Spinal cord (tissue), 9 donors: ENCODE measurements at regions not wholly inside any gene's neighbourhood (a gene's known extent, or its start where the extent isn't known, plus 50 kb on each side); places are given as distances from the start of the nearest gene placed in this dataset.
A peak's percentile ranks its signal among the peaks of the same experiment; 100 is the strongest.

Experiments used
- DNase-seq, 6 donors: peaks; one replicate each; pipeline versions ENCODE4 v3.0.0 to v3.0.0-alpha.2; 2013 to 2015; ENCODE audit warnings: low spot score in 6 of 6, low read depth in 4 of 6
- H3K27ac ChIP-seq: one replicate; pipeline ENCODE4 v1.5.1; 2013; ENCODE audit warnings: low read depth, low read length, control low read depth
- H3K27me3 ChIP-seq: one replicate; pipeline ENCODE4 v1.6.1; 2013; ENCODE audit warnings: low read length; ENCODE audit not compliant: control insufficient read depth, insufficient read depth
- H3K36me3 ChIP-seq: one replicate; pipeline ENCODE4 v1.6.1; 2013; ENCODE audit warnings: low read length; ENCODE audit not compliant: control insufficient read depth, insufficient read depth
- H3K4me1 ChIP-seq: one replicate; pipeline ENCODE4 v1.6.1; 2013; ENCODE audit warnings: low read length; ENCODE audit not compliant: control insufficient read depth, insufficient read depth
- H3K4me3 ChIP-seq: one replicate; pipeline ENCODE4 v1.5.1; 2013; ENCODE audit warnings: low read depth, low read length, control low read depth
- H3K9me3 ChIP-seq: one replicate; pipeline ENCODE4 v1.6.1; 2013; ENCODE audit warnings: low read length; ENCODE audit not compliant: control insufficient read depth, insufficient read depth
- WGBS: methylation state at CpG from one replicate; pipeline ENCODE4 v1.1.5; 2013; ENCODE audit warnings: missing lambda C conversion rate; ENCODE audit not compliant: insufficient coverage; 5-methylcytosine and 5-hydroxymethylcytosine counted together
- donor health status: healthy.

DNA sequence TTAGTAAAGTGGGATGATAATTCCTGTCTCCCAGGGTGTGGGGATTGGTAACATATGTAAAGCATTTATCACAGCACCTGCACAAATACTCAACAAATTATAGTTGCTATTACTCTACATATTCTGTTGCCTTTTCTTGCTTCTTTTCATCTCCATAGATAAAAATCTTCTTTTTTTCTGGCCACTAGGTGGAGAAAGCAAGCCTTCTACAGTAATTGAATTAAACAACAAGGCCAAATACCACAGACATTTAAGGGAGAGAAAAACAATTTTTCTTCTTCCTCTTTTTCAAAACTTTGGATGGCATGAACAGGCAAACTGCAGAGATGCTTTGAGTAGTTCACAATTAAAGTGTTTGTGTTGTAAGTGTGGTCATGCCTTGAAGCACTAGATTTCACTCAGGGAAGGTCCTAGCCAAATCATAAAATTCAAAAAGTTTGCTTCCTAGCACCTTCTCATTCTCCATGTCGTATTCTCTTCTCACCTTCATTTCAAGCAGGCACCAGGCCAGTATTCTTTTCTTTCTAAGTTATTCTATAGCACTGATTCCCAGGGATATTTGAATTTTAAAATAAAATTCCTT lies 493.4 kb upstream of the TGFBR2 start:
- H3K4me3 ChIP-seq: no peak overlapping the region
- H3K27ac ChIP-seq: no peak overlapping the region
- H3K9me3 ChIP-seq: no peaks in the 10 kb centered on the region
- H3K4me1 ChIP-seq: no peaks in the 10 kb centered on the region
- no peaks in the 10 kb centered on the region for H3K27me3 ChIP-seq
- peak; percentile 36 to 90 (median 42) for DNase-seq
- H3K36me3 ChIP-seq: no peaks in the 10 kb centered on the region
- no CpG with 5 or more reads among the region's 1 CpG for WGBS

DNA sequence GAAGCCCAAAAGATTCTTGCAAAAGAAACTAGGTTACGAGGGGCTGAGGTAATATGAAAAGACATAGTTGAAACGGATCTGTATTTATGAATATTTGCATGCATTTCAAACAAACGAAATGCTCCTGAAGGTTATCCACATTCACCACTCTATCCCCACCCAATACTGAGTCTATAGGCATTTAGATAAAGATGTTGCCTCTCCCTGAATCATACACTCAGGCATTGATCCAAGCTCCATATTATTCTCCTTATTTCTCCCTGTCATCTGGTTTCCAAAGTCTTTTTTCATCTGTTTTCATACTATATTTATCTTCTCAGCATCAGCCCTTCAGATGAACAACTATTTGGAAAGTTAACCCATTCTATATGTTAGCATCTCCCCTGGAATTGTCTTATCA lies 492.5 kb upstream of the TGFBR2 start:
- H3K4me3 ChIP-seq: no peak overlapping the region
- H3K27ac ChIP-seq: no peak overlapping the region
- 100% methylated on average over 1 of the region's 3 CpGs for WGBS
- no peaks in the 10 kb centered on the region for H3K27me3 ChIP-seq
- no peak for DNase-seq
- no peaks in the 10 kb centered on the region for H3K9me3 ChIP-seq
- no peaks in the 10 kb centered on the region for H3K4me1 ChIP-seq
- no peaks in the 10 kb centered on the region for H3K36me3 ChIP-seq

DNA sequence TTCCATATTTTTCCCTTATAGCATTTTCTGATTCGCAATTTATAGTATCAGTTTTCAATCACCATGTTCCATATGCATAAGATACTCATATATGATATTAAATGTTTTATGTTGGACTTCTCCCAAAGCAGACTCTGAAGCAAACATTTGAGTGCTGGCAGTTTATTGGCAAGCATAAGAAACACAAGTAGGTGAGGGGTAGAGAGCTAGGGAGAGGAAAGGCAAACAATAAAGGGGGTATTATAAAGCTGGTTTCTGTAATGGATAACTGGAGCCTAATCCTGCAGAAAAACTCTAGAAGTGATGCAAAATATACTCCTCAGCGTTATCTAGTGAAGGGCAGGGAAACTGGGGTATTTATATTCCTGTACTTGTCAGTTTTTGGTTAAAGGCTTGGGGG lies 491.5 kb upstream of the TGFBR2 start:
- DNase-seq: no peak
- Histone ChIP-seq H3K27me3 (no peaks in the 10 kb centered on the region), H3K27ac (no peak overlapping the region), H3K9me3 (no peaks in the 10 kb centered on the region), H3K4me3 (no peak overlapping the region), H3K36me3 (no peaks in the 10 kb centered on the region), H3K4me1 (no peaks in the 10 kb centered on the region)
- WGBS: 63% methylated on average over 1 of the region's 2 CpGs

DNA sequence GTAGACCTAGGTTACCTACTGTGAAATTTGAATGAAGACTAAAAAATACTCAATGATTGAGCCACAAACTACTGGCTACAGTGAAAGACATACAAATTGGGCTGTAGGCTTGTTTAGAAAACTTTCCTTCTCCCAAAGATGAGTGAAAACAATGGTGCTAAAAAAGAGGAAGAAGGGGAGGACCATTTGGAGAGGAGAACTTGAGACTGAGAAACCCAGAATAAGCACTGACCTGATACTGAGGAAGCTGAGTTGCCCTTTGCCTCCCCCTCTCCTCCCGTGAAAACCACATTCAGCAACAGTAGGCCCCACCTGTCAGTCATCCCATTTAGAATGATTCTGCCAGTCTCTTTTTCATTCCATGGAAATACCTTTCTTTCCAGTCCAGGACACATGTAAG lies 484.0 kb upstream of the TGFBR2 start:
- H3K27ac ChIP-seq: no peak overlapping the region
- no peaks in the 10 kb centered on the region for H3K36me3 ChIP-seq
- H3K27me3 ChIP-seq: no peaks in the 10 kb centered on the region
- no peak overlapping the region for H3K4me3 ChIP-seq
- WGBS: no CpG with 5 or more reads among the region's 1 CpG
- H3K9me3 ChIP-seq: no peaks in the 10 kb centered on the region
- no peaks in the 10 kb centered on the region for H3K4me1 ChIP-seq
- no peak for DNase-seq

DNA sequence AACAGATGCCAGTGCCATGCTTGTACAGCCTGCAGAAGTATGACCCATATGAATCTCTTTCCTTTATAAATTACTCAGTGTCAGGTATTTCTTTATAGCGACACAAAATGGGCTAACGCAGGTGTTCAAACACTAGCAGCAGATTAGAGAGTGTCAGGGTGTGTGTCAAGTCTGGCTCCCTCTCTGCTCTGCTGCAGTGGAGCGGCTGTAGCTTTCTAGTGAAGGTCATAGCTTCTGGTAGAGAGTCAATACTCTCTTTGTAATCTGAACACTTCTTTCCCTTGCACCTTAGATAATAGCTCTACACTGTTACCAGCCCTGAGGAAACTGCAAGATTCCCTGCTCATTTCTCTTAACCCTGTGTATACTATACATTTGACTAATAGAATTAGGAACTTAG lies 483.2 kb upstream of the TGFBR2 start:
- Histone ChIP-seq H3K4me3 (no peak overlapping the region), H3K27me3 (no peaks in the 10 kb centered on the region), H3K27ac (no peak overlapping the region), H3K36me3 (no peaks in the 10 kb centered on the region), H3K9me3 (no peaks in the 10 kb centered on the region), H3K4me1 (no peaks in the 10 kb centered on the region)
- DNase-seq: no peak
- WGBS: no CpG with 5 or more reads among the region's 3 CpGs

DNA sequence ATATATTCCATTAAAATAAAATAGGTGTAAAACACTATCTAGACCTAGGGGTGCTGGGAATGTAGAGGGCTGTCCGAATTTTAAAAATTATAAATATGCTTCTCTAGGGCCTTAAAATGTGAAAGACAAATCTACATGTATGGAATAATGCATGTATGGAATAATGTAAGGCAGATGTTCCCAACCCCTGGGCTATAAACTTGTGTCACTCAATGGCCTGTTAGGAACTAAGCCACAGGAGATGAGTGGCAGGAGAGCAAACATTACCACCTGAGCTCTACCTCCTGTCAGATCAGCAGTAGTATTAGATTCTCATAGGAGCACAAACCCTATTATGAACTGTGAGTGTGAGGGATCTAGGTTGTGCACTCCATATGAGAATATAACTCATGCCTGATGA lies 482.6 kb upstream of the TGFBR2 start:
- no peaks in the 10 kb centered on the region for H3K9me3 ChIP-seq
- no peak for DNase-seq
- H3K27me3 ChIP-seq: no peaks in the 10 kb centered on the region
- no peaks in the 10 kb centered on the region for H3K4me1 ChIP-seq
- no CpG with 5 or more reads among the region's 1 CpG for WGBS
- no peaks in the 10 kb centered on the region for H3K36me3 ChIP-seq
- no peak overlapping the region for H3K4me3 ChIP-seq
- H3K27ac ChIP-seq: no peak overlapping the region

DNA sequence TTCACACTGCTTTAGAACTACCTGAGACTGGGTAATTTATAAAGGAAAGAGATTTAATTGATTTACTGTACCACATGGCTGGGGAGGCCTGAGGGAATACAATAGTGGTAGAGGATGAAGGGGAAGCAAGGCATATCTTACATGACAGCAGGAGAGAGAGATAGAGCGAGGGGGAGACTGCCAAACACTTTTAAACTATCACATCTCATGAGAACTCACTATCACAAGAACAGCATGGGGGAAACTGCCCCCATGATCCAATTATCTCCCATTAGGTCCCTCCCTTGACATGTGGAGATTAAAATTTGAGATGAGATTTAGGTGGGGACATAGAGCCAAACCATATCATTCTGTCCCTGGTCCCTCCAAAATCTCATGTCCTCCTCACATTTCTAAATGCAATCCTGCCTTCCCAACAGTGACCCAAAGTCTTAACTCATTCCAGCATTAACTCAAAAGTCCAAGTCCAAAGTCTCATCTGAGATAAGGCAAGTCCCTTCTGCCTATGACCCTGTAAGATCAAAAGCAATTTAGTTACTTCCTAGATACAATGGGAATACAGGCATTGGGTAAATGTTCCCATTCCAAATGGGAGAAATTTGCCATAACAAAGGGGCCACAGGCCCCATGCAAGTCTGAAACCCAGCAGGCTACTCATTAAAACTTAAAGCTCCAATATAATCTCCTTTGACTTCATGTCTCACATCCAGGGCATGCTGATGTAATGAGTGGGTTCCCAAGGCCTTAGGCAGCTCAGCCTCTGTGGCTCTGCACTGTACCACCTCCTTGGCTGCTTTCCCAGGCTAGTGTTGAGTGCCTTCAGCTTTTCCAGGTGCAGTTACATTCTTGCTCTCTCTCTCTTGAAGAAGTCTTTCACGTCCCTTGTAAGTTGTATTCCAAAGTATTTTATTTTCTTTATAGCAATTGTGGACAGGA lies 481.7 kb upstream of the TGFBR2 start:
- no peak overlapping the region for H3K27ac ChIP-seq
- no peaks in the 10 kb centered on the region for H3K4me1 ChIP-seq
- no peaks in the 10 kb centered on the region for H3K27me3 ChIP-seq
- no peaks in the 10 kb centered on the region for H3K36me3 ChIP-seq
- no peak overlapping the region for H3K4me3 ChIP-seq
- H3K9me3 ChIP-seq: no peaks in the 10 kb centered on the region
- no CpG with 5 or more reads among the region's 2 CpGs for WGBS
- DNase-seq: no peak

DNA sequence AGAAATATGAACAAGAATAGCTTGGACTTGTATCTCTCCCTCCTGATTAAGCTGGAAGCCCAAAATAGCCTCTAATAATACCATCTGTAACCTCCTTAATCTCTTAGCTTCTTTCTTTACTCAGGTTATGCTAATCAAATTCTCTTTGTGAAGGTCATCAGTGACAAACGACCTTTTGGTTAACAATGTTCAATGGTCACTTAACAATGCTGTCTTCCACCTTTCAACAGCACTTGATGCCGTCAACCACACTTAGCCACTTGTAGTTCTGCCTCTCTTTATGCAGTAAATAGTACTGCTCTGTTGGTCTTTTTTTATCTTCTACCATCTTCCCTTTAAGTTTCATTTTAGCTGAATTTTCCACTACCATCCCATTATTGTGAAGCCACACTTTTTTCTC lies 476.6 kb upstream of the TGFBR2 start:
- H3K9me3 ChIP-seq: no peaks in the 10 kb centered on the region
- WGBS: 81% methylated on average over 2 of the region's 2 CpGs

DNA sequence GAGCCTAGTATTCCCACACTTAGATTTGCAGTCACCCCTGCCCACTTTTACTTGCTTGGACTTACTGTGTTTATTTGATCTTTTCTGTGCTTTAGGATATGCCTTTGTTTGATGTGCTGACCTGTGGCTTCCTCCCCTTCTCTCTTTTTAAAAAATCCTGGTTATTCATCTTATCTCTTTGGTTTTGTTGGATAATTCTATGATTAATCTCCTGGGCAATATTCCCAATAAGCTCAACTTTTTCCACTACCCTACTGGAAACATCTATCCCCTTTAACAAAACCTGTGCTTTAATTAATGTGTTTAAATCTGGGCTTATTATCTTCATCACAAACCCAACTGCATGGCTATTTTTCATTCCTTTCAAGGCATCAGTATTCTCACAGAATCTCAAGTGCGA lies 476.0 kb upstream of the TGFBR2 start:
- Histone ChIP-seq H3K36me3 (no peaks in the 10 kb centered on the region), H3K4me3 (no peak overlapping the region), H3K27ac (no peak overlapping the region), H3K9me3 (no peaks in the 10 kb centered on the region), H3K27me3 (no peaks in the 10 kb centered on the region), H3K4me1 (no peaks in the 10 kb centered on the region)
- 92% methylated on average over 1 of the region's 1 CpG for WGBS
- DNase-seq: no peak

More for the DNA sequence above, 476.6 kb upstream of the TGFBR2 start:
- no peaks in the 10 kb centered on the region for H3K4me1 ChIP-seq
- H3K36me3 ChIP-seq: no peaks in the 10 kb centered on the region
- H3K4me3 ChIP-seq: no peak overlapping the region
- no peak for DNase-seq
- no peaks in the 10 kb centered on the region for H3K27me3 ChIP-seq
- H3K27ac ChIP-seq: no peak overlapping the region

DNA sequence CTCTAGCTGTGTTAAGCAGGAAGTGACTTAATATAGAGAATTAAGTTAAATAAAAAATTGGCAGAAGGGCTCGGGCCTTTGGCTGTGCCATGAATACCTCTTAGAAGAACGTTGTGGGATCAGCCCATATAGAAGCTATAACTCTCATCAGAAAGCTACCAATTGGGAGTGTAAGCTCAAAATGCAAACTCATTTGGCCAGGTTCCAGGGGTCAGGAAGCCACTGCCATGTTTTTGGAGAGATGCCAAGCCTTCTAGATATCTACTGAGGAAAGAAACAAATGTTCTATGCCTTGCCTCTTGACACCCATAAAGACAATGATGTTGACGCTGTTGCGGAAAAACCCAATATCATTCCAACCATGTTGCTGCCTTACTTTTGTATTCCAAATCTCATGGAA lies 475.2 kb upstream of the TGFBR2 start:
- Histone ChIP-seq H3K36me3 (no peaks in the 10 kb centered on the region), H3K4me1 (no peaks in the 10 kb centered on the region), H3K4me3 (no peak overlapping the region), H3K9me3 (no peaks in the 10 kb centered on the region), H3K27me3 (no peaks in the 10 kb centered on the region), H3K27ac (no peak overlapping the region)
- DNase-seq: no peak
- 33% methylated on average over 1 of the region's 4 CpGs for WGBS
